ENCODE measurements at regions not wholly inside any gene's neighbourhood (a gene's known extent, or its start where the extent isn't known, plus 50 kb on each side); places are given as distances from the start of the nearest gene placed in this dataset.

- TF ChIP-seq CTCF (conservative IDR thresholded peaks at IDR 0.05) (no peak), EZH2 (IDR thresholded peaks at IDR 0.05; ENCODE audit: low read depth) (no peak)
Measured at GRCh38 chr1:106749906-106750305, 306.6 kb upstream of the PRMT6 start.

Measured in PC-9 (cell line).